Right lobe of liver (tissue), 6 donors: ENCODE measurements at regions not wholly inside any gene's neighbourhood (a gene's known extent, or its start where the extent isn't known, plus 50 kb on each side); places are given as distances from the start of the nearest gene placed in this dataset.

Source experiments
- ATAC-seq, 4 donors: fragments of 200-7000 bp; cut with Tn5 transposase; one replicate each; pipeline ENCODE4 v1.9.1; 2020; ENCODE audit warnings: mild to moderate bottlenecking in 4 of 4, moderate library complexity in 4 of 4
- DNase-seq, 3 donors: peaks; one replicate each; pipeline ENCODE4 v3.0.0-alpha.2; 2020
- H3K27ac ChIP-seq, 3 donors: fragments of 200-600 bp; one replicate each; pipeline ENCODE4 v1.8.0; 2022
- H3K27me3 ChIP-seq, 2 donors: fragments of 200-600 bp; one replicate each; pipeline ENCODE4 v1.8.0; 2022
- H3K36me3 ChIP-seq, 4 donors: fragments of 200-600 bp; sonication (generic) in 1 of 4; one replicate each; pipeline versions ENCODE4 v1.5.1 to v1.8.0; 2017 to 2022; ENCODE audit warnings: control low read depth in 1 of 4
- H3K4me1 ChIP-seq, 4 donors: fragments of 200-600 bp; sonication (generic) in 1 of 4; one replicate each; pipeline versions ENCODE4 v1.5.1 to v1.8.0; 2017 to 2022; ENCODE audit warnings: control low read depth in 1 of 4
- H3K4me3 ChIP-seq, 3 donors: fragments of 200-600 bp; one replicate each; pipeline ENCODE4 v1.8.0; 2022
- H3K9me3 ChIP-seq, 4 donors: fragments of 200-600 bp; sonication (generic) in 1 of 4; one replicate each; pipeline versions ENCODE4 v1.5.1 to v1.8.0; 2017 to 2022; ENCODE audit warnings: control low read depth in 1 of 4
- CTCF ChIP-seq, 4 donors: fragments of 200-600 bp in 3 of 4; fragments of 450-650 bp in 1 of 4; IDR thresholded peaks; one replicate each; pipeline versions ENCODE4 v1.5.1 to v1.8.0; 2016 to 2022; ENCODE audit warnings: antibody characterized with exemption in 4 of 4, mild to moderate bottlenecking in 2 of 4
- POLR2A ChIP-seq: fragments of 450-650 bp; IDR thresholded peaks from one replicate; pipeline ENCODE4 v1.6.1; 2017; ENCODE audit warnings: antibody characterized with exemption, mild to moderate bottlenecking
- WGBS: methylation state at CpG from one replicate; pipeline ENCODE4 v1.1.6; 2018; ENCODE audit warnings: low coverage, low lambda C conversion rate; ENCODE audit not compliant: insufficient coverage; ENCODE audit errors: missing lambda C conversion rate; 5-methylcytosine and 5-hydroxymethylcytosine counted together
- intact Hi-C, 2 donors: fragments of 100-400 bp; cut with DNase I; formaldehyde crosslinking; loops; one replicate each; pipeline versions ENCODE4 v1.11.2 to v1.14.1; 2022
- donor health status: DM: no; HTN: yes; CAD: no.
- donor health status: DM: no; HTN: no; CAD: no.
- donor health status: DM: no; HTN: no; CAD: no.
- donor health status: DM: no; HTN: yes; CAD: no.
- donor health status: DM: no; HTN: yes; CAD: no.

GRCh38 chr11:28756977-28757376 is 648.8 kb downstream of the METTL15 start:
- no peaks in the 10 kb centered on the region for H3K4me1 ChIP-seq
- no peak overlapping the region for H3K4me3 ChIP-seq
- H3K27me3 ChIP-seq, result no peaks in the 10 kb centered on the region
- DNase-seq (no peak), ATAC-seq (no peak)
- H3K27ac ChIP-seq, result no peak overlapping the region
- H3K36me3 ChIP-seq, result no peaks in the 10 kb centered on the region
- no peaks in the 10 kb centered on the region for H3K9me3 ChIP-seq
- 69% methylated on average over 1 of the region's 1 CpG for WGBS
- intact Hi-C loops, result no loop called here
- TF ChIP-seq POLR2A (no peak), CTCF (IDR thresholded peaks at IDR 0.05) (no peak)

- H3K36me3 ChIP-seq, result no peaks in the 10 kb centered on the region
These were observed 634.9 kb downstream of the METTL15 start for GRCh38 chr11:28743061-28743550.

GRCh38 chr11:28739489-28740280 is 631.5 kb downstream of the METTL15 start:
- Histone ChIP-seq H3K4me3 (no peak overlapping the region), H3K36me3 (no peaks in the 10 kb centered on the region), H3K27me3 (no peaks in the 10 kb centered on the region), H3K27ac (no peak overlapping the region), H3K9me3 (no peaks in the 10 kb centered on the region), H3K4me1 (no peaks in the 10 kb centered on the region)
- TF ChIP-seq CTCF (IDR thresholded peaks at IDR 0.05) (no peak), POLR2A (no peak)
- 52% methylated on average over 4 of the region's 4 CpGs for WGBS
- DNase-seq (no peak), ATAC-seq (no peak)
- intact Hi-C loops, result no loop called here

More at GRCh38 chr11:28743061-28743550, 634.9 kb downstream of the METTL15 start:
- ATAC-seq, result no peak
- no peaks in the 10 kb centered on the region for H3K4me1 ChIP-seq
- H3K27me3 ChIP-seq, result no peaks in the 10 kb centered on the region
- DNase-seq, result no peak
- no peak overlapping the region for H3K4me3 ChIP-seq
- intact Hi-C loops, result no loop called here
- no peak overlapping the region for H3K27ac ChIP-seq
- no peak for TF ChIP-seq POLR2A
- no peaks in the 10 kb centered on the region for H3K9me3 ChIP-seq

- ATAC-seq, result no peak
- intact Hi-C loops, result no loop called here
- Histone ChIP-seq H3K36me3 (no peaks in the 10 kb centered on the region), H3K9me3 (no peaks in the 10 kb centered on the region), H3K4me3 (no peak overlapping the region), H3K27ac (no peak overlapping the region), H3K27me3 (no peaks in the 10 kb centered on the region), H3K4me1 (no peaks in the 10 kb centered on the region)
- DNase-seq, result no peak
- TF ChIP-seq CTCF (IDR thresholded peaks at IDR 0.05) (no peak), POLR2A (no peak)
These were observed 630.4 kb downstream of the METTL15 start for GRCh38 chr11:28738549-28738948.

- H3K27ac ChIP-seq, result no peak overlapping the region
- ATAC-seq (no peak), DNase-seq (no peak)
- TF ChIP-seq POLR2A (no peak), CTCF (IDR thresholded peaks at IDR 0.05) (no peak)
- no peaks in the 10 kb centered on the region for H3K4me1 ChIP-seq
- no peak overlapping the region for H3K4me3 ChIP-seq
- H3K9me3 ChIP-seq, result no peaks in the 10 kb centered on the region
- H3K27me3 ChIP-seq, result no peaks in the 10 kb centered on the region
- no peaks in the 10 kb centered on the region for H3K36me3 ChIP-seq
- intact Hi-C loops, result no loop called here
These were observed 628.1 kb downstream of the METTL15 start for GRCh38 chr11:28736256-28736655.
